ENCODE measurements at regions not wholly inside any gene's neighbourhood (a gene's known extent, or its start where the extent isn't known, plus 50 kb on each side); places are given as distances from the start of the nearest gene placed in this dataset.
"Not testable (repeated sequence)": the region's sequence is repeated elsewhere in the genome, so short reads cannot be mapped to it uniquely, and the experiment has no call there.

DNA sequence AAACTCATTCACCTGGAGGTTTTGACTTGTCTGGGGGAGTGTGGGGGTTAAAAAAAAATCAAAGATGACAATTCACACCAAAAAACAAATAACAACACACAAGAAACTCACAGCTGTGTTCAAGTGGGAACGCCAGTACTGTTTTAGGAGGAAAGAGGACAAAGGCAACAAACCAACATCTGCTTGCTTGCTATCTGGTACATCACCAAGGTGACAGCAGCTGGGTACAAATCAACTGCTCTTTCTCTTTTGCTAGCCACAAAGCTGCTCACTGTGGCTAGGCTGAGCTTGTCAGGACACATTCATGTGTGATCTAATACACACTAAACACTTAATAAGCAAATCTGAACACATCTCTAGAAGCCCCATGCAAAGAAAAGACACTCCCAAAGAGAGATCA, 128.0 kb upstream of the RAP1B start:
- H3K9me3 Mint-ChIP-seq, result no peaks in the 10 kb centered on the region
- no peak for DNase-seq
- H3K36me3 Mint-ChIP-seq, result peaks cover 0 to 7% of the 10 kb centered on the region in 2 donors
- no peaks in the 10 kb centered on the region for H3K27me3 Mint-ChIP-seq
- no peak overlapping the region for H3K4me3 Mint-ChIP-seq
- peak overlapping the region; percentile 31 for H3K27ac Mint-ChIP-seq
- H3K4me1 Mint-ChIP-seq, result peaks cover 14 to 38% of the 10 kb centered on the region in 2 donors
- ATAC-seq (replicated peaks), result peak; percentile 31 to 33

DNA sequence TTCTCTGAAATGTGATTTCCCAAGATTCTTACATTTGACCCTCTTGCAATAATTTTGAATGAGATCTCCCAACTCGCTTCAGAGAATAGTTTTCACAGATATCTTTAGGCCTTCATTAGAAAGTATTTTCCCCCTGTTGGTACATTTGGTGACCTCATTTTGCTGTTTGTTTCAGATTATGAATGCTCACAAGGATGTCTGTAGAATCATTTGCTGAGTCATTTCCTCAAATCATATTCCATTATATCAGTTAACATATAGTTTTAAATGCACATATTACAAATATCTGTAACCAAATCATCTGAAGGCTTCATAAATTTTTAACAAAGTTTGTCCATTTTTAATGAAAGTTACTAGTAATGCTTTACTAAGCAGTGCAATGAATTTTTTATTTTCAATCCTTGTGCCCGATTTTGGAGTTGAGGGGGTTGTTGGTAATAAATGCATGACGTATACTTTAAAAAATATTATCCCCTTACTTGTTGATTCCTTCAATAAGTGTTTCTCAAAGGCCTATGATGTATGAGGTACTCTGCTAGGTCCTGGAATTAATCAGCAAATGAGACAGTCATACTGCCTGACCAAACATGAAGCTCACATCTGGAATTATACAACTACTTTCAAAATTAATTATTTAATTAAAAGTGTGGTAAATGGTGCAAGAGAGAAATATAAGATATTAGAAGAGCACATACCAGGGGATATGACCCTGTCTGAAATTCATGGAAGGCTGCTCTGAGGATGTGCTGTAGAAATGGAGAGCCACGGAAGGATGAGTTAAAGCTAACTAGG, 126.9 kb upstream of the RAP1B start:
- Mint-ChIP-seq H3K4me3 (no peak overlapping the region), H3K27me3 (no peaks in the 10 kb centered on the region), H3K4me1 (peaks cover 14 to 38% of the 10 kb centered on the region in 2 donors), H3K36me3 (peaks cover 0 to 7% of the 10 kb centered on the region in 2 donors), H3K27ac (no peak overlapping the region), H3K9me3 (no peaks in the 10 kb centered on the region)
- ATAC-seq (replicated peaks) (no peak), DNase-seq (no peak)

DNA sequence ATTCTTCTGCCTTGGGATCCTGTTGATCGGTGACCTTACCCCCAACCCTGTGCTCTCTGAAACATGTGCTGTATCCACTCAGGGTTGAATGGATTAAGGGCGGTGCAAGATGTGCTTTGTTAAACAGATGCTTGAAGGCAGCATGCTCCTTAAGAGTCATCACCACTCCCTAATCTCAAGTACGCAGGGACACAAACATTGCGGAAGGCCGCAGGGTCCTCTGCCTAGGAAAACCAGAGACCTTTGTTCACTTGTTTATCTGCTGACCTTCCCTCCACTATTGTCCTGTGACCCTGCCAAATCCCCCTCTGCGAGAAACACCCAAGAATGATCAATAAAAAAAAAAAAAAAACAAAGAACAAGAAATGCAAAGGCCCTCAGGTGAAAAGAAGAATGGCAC, 126.1 kb upstream of the RAP1B start:
- H3K4me1 Mint-ChIP-seq, result peaks cover 14 to 38% of the 10 kb centered on the region in 2 donors
- not testable (repeated sequence) for H3K4me3 Mint-ChIP-seq; H3K9me3 Mint-ChIP-seq; H3K27me3 Mint-ChIP-seq; H3K36me3 Mint-ChIP-seq; ATAC-seq (replicated peaks); DNase-seq; H3K27ac Mint-ChIP-seq

DNA sequence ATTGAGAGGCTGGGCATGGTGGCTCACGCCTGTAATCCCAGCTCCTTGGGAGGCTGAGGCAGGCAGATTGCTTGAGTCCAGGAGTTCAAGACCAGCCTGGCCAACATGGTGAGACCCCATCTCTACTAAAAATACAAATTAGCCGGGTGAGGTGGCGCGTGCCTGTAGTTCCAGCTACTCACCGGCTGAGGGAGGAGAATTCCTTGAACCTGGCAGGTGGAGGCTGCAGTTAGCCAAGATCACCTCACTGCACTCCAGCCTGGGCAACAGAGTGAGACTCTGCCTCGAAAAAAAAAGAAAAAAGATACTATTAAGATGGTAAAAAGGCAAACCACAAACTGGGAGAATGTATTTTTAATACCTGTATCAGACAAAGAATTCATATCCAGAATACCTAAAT, 124.2 kb upstream of the RAP1B start:
- not testable (repeated sequence) for H3K4me3 Mint-ChIP-seq; H3K27ac Mint-ChIP-seq; H3K27me3 Mint-ChIP-seq; H3K9me3 Mint-ChIP-seq; ATAC-seq (replicated peaks); DNase-seq; H3K36me3 Mint-ChIP-seq
- peaks cover 12 to 22% of the 10 kb centered on the region in 2 donors for H3K4me1 Mint-ChIP-seq

DNA sequence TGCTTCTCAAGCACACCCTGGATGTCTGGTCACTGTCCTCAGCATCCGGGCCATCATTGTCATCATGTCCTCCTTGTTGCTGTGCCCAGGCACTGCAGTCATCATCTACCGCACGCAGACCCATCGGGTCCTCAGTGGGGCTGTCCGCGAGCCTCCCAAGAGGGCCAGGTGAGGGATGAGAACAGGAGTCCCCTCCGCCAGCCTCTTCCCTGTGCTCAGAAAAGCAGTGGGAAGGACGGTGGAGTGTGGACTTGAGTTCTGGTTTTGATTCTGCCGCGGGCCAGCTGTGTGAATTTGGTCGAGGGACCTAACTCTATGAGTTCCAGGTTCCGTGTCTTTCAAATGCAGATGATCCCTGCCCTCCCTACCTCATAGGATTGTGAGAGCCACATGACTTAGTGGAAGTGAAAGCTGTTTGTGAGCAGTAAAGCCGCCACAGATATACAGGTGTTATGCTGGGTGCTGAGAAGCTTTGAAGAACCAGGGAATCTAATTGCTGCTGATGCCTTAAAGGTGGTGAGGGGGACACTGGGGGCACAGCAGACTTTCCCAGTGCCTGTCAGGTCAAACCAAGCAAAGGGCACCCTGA, 122.9 kb upstream of the RAP1B start:
- no peaks in the 10 kb centered on the region for H3K9me3 Mint-ChIP-seq
- no peak overlapping the region for H3K27ac Mint-ChIP-seq
- H3K4me3 Mint-ChIP-seq, result no peak overlapping the region
- H3K27me3 Mint-ChIP-seq, result peaks cover 0 to 6% of the 10 kb centered on the region in 2 donors
- DNase-seq (no peak), ATAC-seq (replicated peaks) (peak; percentile 33 to 64)
- H3K36me3 Mint-ChIP-seq, result no peaks in the 10 kb centered on the region
- peaks cover 4 to 9% of the 10 kb centered on the region in 2 donors for H3K4me1 Mint-ChIP-seq

DNA sequence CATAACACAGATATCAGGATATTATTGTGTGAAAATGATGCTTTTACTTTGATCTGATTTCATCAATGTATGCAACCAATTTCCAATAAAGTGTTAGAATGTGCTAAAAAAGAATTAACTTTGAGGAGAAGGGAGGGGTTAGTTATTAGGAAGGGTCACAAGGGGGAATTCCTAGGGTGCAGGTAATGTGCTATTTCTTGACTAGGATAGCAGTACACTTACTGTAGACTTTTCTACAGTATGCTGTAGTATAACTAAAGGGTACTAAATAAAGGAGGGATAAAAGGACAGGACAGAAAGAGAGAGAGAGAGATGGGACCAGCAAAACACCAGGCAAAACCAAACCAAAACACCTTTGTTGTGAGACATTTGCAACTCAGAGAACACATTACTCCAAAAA, 121.4 kb upstream of the RAP1B start:
- peaks cover 0 to 6% of the 10 kb centered on the region in 2 donors for H3K27me3 Mint-ChIP-seq
- H3K9me3 Mint-ChIP-seq, result no peaks in the 10 kb centered on the region
- H3K4me3 Mint-ChIP-seq, result no peak overlapping the region
- peaks cover 0 to 1% of the 10 kb centered on the region in 2 donors for H3K4me1 Mint-ChIP-seq
- no peak for ATAC-seq (replicated peaks)
- DNase-seq, result no peak
- no peaks in the 10 kb centered on the region for H3K36me3 Mint-ChIP-seq
- H3K27ac Mint-ChIP-seq, result no peak overlapping the region

DNA sequence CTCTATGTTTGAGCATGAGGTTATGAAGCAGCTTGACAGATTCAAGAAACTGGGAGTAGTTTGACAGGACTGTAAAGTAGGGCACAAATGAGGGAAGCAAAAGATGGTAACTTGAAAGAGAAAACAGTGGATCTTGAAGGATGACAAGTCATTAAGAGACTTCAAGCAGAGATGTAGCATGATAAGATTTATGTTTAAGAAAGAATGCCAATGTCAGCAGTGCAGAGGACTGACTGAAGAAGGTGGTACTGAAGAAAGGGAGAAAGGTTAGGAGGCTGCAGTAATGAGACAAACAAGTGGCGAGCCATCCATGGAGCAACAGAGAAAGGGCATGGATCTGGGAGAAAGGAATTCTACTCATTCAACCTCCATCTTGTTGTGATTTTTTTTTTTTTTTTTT, 120.2 kb upstream of the RAP1B start:
- no peak overlapping the region for H3K4me3 Mint-ChIP-seq
- DNase-seq, result no peak
- peaks cover 0 to 1% of the 10 kb centered on the region in 2 donors for H3K4me1 Mint-ChIP-seq
- H3K36me3 Mint-ChIP-seq, result no peaks in the 10 kb centered on the region
- H3K9me3 Mint-ChIP-seq, result no peaks in the 10 kb centered on the region
- peaks cover 0 to 6% of the 10 kb centered on the region in 2 donors for H3K27me3 Mint-ChIP-seq
- no peak for ATAC-seq (replicated peaks)
- no peak overlapping the region for H3K27ac Mint-ChIP-seq

DNA sequence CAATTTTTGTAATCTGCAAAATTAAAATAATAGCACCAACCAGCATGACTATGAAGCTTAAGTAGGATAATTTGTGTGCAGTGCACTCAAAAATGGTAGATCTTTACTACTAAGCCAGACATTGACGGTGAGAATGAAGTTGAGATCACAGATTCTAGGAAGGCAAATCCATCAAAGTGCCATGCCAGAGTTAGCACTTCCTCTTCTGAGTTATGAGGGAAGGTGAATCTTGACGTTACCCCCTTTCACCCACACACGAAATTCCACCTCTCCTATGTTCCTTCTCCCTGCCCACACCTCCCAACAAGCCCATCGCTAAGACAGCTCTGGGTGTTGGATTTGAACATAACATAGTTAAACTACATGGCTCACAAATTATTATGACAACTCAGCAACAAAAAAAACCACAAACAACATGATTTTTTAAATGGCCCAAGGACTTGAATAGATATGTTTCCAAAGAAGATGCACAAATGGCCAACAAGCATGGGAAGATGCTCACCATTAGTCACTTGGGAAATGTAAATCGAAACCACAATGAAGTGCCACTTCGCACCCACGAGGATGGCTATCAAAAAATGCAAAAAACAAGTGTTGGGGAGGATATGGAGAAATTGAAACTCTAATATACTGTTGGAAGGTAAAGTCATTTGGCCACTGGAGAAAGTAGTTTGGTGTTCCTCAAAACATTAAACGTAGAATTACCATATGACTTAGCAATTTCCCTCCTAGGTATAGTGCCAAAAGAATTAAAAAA, 119.3 kb upstream of the RAP1B start:
- Mint-ChIP-seq H3K9me3 (no peaks in the 10 kb centered on the region), H3K4me1 (peaks cover 0 to 1% of the 10 kb centered on the region in 2 donors), H3K36me3 (no peaks in the 10 kb centered on the region), H3K4me3 (no peak overlapping the region), H3K27me3 (peaks cover 0 to 6% of the 10 kb centered on the region in 2 donors), H3K27ac (no peak overlapping the region)
- DNase-seq, result no peak
- ATAC-seq (replicated peaks), result no peak

DNA sequence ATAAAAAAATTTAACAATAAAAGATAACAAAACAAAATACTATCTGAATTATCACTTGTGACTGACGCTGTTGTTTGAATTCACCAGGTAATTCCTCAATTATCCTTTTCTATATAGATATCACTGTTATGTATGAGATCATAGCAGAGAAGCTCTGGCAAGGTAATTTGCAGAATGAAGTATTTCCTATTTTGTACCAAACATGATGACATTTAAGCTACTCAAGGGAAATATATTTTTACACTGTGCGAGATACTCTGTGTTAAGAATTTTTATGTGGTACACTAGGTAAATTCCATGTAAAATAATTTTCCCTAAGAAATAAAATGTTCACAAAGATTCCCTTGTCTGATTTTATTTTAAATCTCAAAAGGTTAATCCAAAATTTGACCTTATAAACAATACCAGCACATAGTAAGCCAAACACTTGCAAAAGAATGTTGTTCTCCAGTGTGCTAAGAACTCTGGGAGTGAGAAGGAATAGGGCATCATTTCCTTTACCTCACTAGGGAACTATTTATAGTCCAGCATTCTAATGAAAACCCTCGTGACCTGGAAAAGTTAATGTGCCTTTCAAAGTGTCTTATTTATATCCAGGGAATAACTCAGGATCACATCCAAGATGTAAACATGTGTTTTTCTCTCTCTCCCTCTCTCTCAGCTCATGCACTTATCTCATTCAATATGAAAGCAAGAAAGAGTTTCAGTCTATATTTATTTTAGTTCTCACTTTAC, 115.2 kb upstream of the RAP1B start:
- Mint-ChIP-seq H3K4me1 (peaks cover 4 to 17% of the 10 kb centered on the region in 2 donors), H3K4me3 (no peak overlapping the region), H3K27ac (no peak overlapping the region), H3K36me3 (no peaks in the 10 kb centered on the region), H3K27me3 (peaks cover 2 to 5% of the 10 kb centered on the region in 2 donors), H3K9me3 (no peaks in the 10 kb centered on the region)
- no peak for DNase-seq
- ATAC-seq (replicated peaks), result no peak

DNA sequence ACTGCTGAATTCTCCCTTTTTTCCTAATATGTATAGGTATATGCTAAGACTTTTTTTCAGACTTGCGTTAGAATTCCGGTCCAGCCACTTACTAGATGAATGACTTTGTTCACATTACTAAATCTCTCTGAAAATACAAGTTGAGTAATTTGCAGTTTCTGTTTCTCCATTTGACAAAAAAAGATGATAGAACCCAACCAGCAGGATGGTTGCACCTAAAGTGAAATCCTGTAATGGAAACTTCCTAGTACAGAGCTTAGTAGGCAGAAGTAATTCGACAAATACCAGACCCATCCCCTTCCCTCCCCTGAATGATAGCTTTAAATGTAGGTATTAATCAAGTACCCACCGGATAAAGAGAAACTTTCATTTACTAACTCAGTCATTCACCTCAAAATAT, 113.6 kb upstream of the RAP1B start:
- Mint-ChIP-seq H3K36me3 (no peaks in the 10 kb centered on the region), H3K9me3 (no peaks in the 10 kb centered on the region)
- peak in 1 of 2 donors; percentile 50 for ATAC-seq (replicated peaks)

DNA sequence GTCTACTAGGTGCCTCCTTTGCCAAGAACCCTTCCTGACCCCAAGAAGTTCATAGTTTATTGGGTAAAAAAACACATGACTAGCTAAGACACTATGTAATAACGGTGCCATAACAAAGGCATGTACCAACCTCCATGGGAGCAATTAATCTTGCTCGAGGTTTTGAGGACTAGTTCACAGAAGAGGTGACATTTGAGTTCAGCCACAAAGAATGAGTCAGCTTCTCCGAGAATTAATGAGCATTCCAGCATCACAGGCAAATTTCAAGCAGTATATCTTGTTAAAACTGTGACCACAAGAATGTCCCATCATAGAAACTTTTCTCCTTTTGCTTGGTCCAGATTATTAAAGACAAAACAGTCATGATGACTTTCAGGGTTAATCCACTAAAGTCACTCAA, 113.0 kb upstream of the RAP1B start:
- Mint-ChIP-seq H3K36me3 (no peaks in the 10 kb centered on the region), H3K9me3 (no peaks in the 10 kb centered on the region), H3K4me3 (no peak overlapping the region), H3K4me1 (peaks cover 3 to 17% of the 10 kb centered on the region in 2 donors), H3K27ac (no peak overlapping the region), H3K27me3 (peaks cover 0 to 5% of the 10 kb centered on the region in 2 donors)
- ATAC-seq (replicated peaks) (peak; percentile 39 to 56), DNase-seq (no peak)

More for the DNA sequence above, 113.6 kb upstream of the RAP1B start:
- peaks cover 3 to 17% of the 10 kb centered on the region in 2 donors for H3K4me1 Mint-ChIP-seq
- no peak for DNase-seq
- H3K27me3 Mint-ChIP-seq, result peaks cover 0 to 5% of the 10 kb centered on the region in 2 donors
- no peak overlapping the region for H3K4me3 Mint-ChIP-seq
- H3K27ac Mint-ChIP-seq, result no peak overlapping the region

DNA sequence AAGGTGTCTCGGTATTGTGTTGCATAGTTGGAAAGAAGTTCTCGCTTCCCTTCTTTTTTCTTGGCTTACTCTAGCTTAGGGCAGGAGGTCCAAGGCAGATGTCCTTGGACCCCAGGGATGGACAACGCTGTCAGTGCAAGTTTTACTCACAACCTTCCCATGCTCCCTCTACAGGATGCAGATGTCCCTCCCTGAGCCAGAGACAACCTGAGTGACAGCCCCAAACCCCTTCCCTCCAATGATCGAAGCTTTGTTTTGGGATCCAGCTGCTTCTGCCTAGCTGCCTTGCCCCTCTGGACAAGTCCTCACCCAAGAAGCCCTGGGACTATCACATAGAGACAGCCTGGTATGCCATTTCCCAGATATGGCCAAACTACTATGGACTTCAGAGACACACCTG, 112.0 kb upstream of the RAP1B start:
- Mint-ChIP-seq H3K36me3 (no peaks in the 10 kb centered on the region), H3K4me1 (peaks cover 3 to 17% of the 10 kb centered on the region in 2 donors), H3K27me3 (peaks cover 0 to 5% of the 10 kb centered on the region in 2 donors), H3K9me3 (no peaks in the 10 kb centered on the region), H3K27ac (no peak overlapping the region), H3K4me3 (no peak overlapping the region)
- DNase-seq, result no peak
- ATAC-seq (replicated peaks), result no peak

DNA sequence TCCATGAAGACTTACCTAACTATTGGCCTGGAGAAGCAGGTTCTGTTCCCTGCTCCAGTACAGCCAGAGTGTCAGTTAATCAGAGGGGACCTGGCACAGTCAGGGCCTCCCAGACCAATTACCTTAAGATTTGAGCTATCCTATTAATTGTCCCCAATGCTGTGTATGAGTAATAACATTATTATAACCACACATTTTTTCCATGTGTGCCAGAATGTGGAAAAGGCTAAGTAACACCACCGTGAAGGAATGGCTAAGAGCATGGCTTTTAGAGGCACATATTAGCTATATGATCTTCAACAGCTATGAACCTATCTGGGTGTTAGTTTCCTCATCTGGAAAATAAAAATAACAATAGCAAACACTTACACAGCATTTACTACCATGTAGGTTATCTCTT, 111.1 kb upstream of the RAP1B start:
- H3K36me3 Mint-ChIP-seq, result no peaks in the 10 kb centered on the region
- ATAC-seq (replicated peaks), result no peak
- H3K27me3 Mint-ChIP-seq, result peaks cover 0 to 5% of the 10 kb centered on the region in 2 donors
- no peaks in the 10 kb centered on the region for H3K9me3 Mint-ChIP-seq
- H3K4me1 Mint-ChIP-seq, result peaks cover 3 to 17% of the 10 kb centered on the region in 2 donors
- H3K27ac Mint-ChIP-seq, result no peak overlapping the region
- H3K4me3 Mint-ChIP-seq, result no peak overlapping the region
- no peak for DNase-seq

DNA sequence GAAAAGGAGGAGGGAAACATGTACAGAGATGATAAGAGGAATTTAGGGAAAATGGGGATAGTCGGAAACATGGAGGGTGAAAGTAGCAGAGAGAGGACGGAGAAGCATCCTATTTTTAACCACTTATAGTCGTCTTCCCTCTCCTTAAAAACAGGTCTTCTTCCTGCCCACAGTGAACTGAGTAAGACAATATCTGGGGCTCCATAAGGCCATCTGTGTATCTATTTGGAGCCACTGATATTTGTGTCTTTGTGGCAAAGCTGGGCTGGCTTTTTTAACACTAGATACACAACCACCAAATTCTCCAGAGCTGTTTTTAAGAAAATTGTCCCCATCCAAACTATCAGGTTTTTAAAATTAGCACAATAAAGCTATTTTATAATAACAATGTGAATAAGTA, 109.5 kb upstream of the RAP1B start:
- ATAC-seq (replicated peaks), result no peak
- DNase-seq, result no peak
- H3K27me3 Mint-ChIP-seq, result peaks cover 0 to 5% of the 10 kb centered on the region in 2 donors
- H3K4me1 Mint-ChIP-seq, result peaks cover 5 to 23% of the 10 kb centered on the region in 2 donors
- no peak overlapping the region for H3K27ac Mint-ChIP-seq
- H3K4me3 Mint-ChIP-seq, result no peak overlapping the region
- H3K9me3 Mint-ChIP-seq, result no peaks in the 10 kb centered on the region
- H3K36me3 Mint-ChIP-seq, result no peaks in the 10 kb centered on the region
